AG04449 (cell line): ENCODE measurements at regions not wholly inside any gene's neighbourhood (a gene's known extent, or its start where the extent isn't known, plus 50 kb on each side); places are given as distances from the start of the nearest gene placed in this dataset.

Experiments used
- CTCF ChIA-PET: fragments of 350-600 bp; formaldehyde crosslinking; extraction: SDS; loops from one replicate; lab custom pipeline; 2021; ENCODE audit warnings: antibody characterized with exemption; lab: Yijun Ruan, JAX
- POLR2A ChIA-PET: fragments of 400-600, 350-600 bp; formaldehyde crosslinking; extraction: SDS; loops from one replicate; lab custom pipeline; 2020; ENCODE audit warnings: antibody characterized with exemption, inconsistent platforms; lab: Yijun Ruan, JAX
- DNase-seq: peaks from one replicate; pipeline ENCODE4 v3.0.0-alpha.2; 2010; ENCODE audit warnings: low read depth, low spot score
- H3K4me3 ChIP-seq: 2 replicates; pipeline ENCODE4 v1.5.1; 2011; ENCODE audit warnings: low read depth, mild to moderate bottlenecking, control low read depth, low read length
- CTCF ChIP-seq: IDR thresholded peaks from one replicate; pipeline ENCODE4 v1.5.1; 2011; ENCODE audit warnings: mild to moderate bottlenecking, moderate library complexity, low read length, control low read depth, inconsistent platforms; ENCODE audit not compliant: insufficient read depth; ENCODE audit errors: missing control alignments

- no peak for DNase-seq
- no peak for TF ChIP-seq CTCF
- CTCF ChIA-PET, result interaction anchor here (1.0 to 1.1 kb wide), 3 partner anchors 10 to 119 kb away, joined by 3 to 4 read pairs (median 3); no protein-coding TSS in a partner anchor
- POLR2A ChIA-PET, result no interaction called here
- H3K4me3 ChIP-seq, result no peak overlapping the region
These were observed 255.0 kb upstream of the PHYHIPL start for GRCh38 chr10:58921421-58921855.

GRCh38 chr10:58925381-58925780 is 251.1 kb upstream of the PHYHIPL start:
- ChIA-PET POLR2A (no interaction called here), CTCF (no interaction called here)
- DNase-seq, result no peak
- no peak for TF ChIP-seq CTCF
- no peak overlapping the region for H3K4me3 ChIP-seq

GRCh38 chr10:58930500-58930899 is 245.9 kb upstream of the PHYHIPL start:
- H3K4me3 ChIP-seq, result no peak overlapping the region
- TF ChIP-seq CTCF, result no peak
- no peak for DNase-seq
- ChIA-PET CTCF (interaction anchor here (0.9 to 1.2 kb wide), 3 partner anchors 8 to 22 kb away, joined by 3 to 4 read pairs (median 3); no protein-coding TSS in a partner anchor), POLR2A (no interaction called here)

GRCh38 chr10:58932126-58932525 is 244.3 kb upstream of the PHYHIPL start:
- TF ChIP-seq CTCF, result no peak
- H3K4me3 ChIP-seq, result no peak overlapping the region
- DNase-seq, result no peak
- POLR2A ChIA-PET, result no interaction called here
- CTCF ChIA-PET, result interaction anchor here (1.3 kb wide), 1 partner anchor 11 kb away, joined by 4 read pairs; no protein-coding TSS in a partner anchor

- no peak for DNase-seq
- ChIA-PET POLR2A (no interaction called here), CTCF (no interaction called here)
- no peak overlapping the region for H3K4me3 ChIP-seq
- TF ChIP-seq CTCF, result no peak
These were observed 243.7 kb upstream of the PHYHIPL start for GRCh38 chr10:58932577-58933314.

- ChIA-PET CTCF (interaction anchor here (1.0 to 3.4 kb wide), 2 partner anchors 15 to 154 kb away, joined by 3 to 21 read pairs; no protein-coding TSS in a partner anchor), POLR2A (no interaction called here)
- H3K4me3 ChIP-seq, result no peak overlapping the region
- no peak for DNase-seq
- no peak for TF ChIP-seq CTCF
These were observed 240.1 kb upstream of the PHYHIPL start for GRCh38 chr10:58936364-58936763.
